ENCODE measurements at regions not wholly inside any gene's neighbourhood (a gene's known extent, or its start where the extent isn't known, plus 50 kb on each side); places are given as distances from the start of the nearest gene placed in this dataset.

- FAIRE-seq, result no peak
Observed at GRCh38 chr1:199352351-199352750, 675.2 kb upstream of the NR5A2 start.

GRCh38 chr1:199353906-199354305, 673.6 kb upstream of the NR5A2 start:
- no peak for FAIRE-seq

GRCh38 chr1:199356561-199356960, 670.9 kb upstream of the NR5A2 start:
- peak; percentile 99 for FAIRE-seq

- no peak for FAIRE-seq
Observed at GRCh38 chr1:199357599-199357998, 669.9 kb upstream of the NR5A2 start.

GRCh38 chr1:199362996-199363395, 664.5 kb upstream of the NR5A2 start:
- FAIRE-seq, result no peak

GRCh38 chr1:199373139-199373538, 654.4 kb upstream of the NR5A2 start:
- FAIRE-seq, result no peak

- FAIRE-seq, result no peak
Observed at GRCh38 chr1:199377211-199377610, 650.3 kb upstream of the NR5A2 start.

- FAIRE-seq, result no peak
Observed at GRCh38 chr1:199383793-199384192, 643.7 kb upstream of the NR5A2 start.

GRCh38 chr1:199394856-199395255, 632.7 kb upstream of the NR5A2 start:
- no peak for FAIRE-seq

- FAIRE-seq, result no peak
Observed at GRCh38 chr1:199396456-199396855, 631.1 kb upstream of the NR5A2 start.

GRCh38 chr1:199399996-199400724, 627.4 kb upstream of the NR5A2 start:
- no peak for FAIRE-seq

GRCh38 chr1:199403531-199404116, 623.9 kb upstream of the NR5A2 start:
- no peak for FAIRE-seq

GRCh38 chr1:199404191-199404590, 623.3 kb upstream of the NR5A2 start:
- no peak for FAIRE-seq

- FAIRE-seq, result no peak
Observed at GRCh38 chr1:199404976-199405375, 622.5 kb upstream of the NR5A2 start.

- FAIRE-seq, result no peak
Observed at GRCh38 chr1:199405634-199406196, 621.8 kb upstream of the NR5A2 start.

GRCh38 chr1:199410462-199410861, 617.0 kb upstream of the NR5A2 start:
- FAIRE-seq, result no peak

- no peak for FAIRE-seq
Observed at GRCh38 chr1:199411506-199411905, 616.0 kb upstream of the NR5A2 start.

- FAIRE-seq, result no peak
Observed at GRCh38 chr1:199422206-199422605, 605.3 kb upstream of the NR5A2 start.

GRCh38 chr1:199447906-199448305, 579.6 kb upstream of the NR5A2 start:
- FAIRE-seq, result no peak

GRCh38 chr1:199448646-199449045, 578.9 kb upstream of the NR5A2 start:
- FAIRE-seq, result no peak

- no peak for FAIRE-seq
Observed at GRCh38 chr1:199449221-199449620, 578.3 kb upstream of the NR5A2 start.

GRCh38 chr1:199449681-199450080, 577.8 kb upstream of the NR5A2 start:
- FAIRE-seq, result no peak

- no peak for FAIRE-seq
Observed at GRCh38 chr1:199452627-199453026, 574.9 kb upstream of the NR5A2 start.

- no peak for FAIRE-seq
Observed at GRCh38 chr1:199453723-199454122, 573.8 kb upstream of the NR5A2 start.
